HL-60 (cell line): ENCODE measurements at regions not wholly inside any gene's neighbourhood (a gene's known extent, or its start where the extent isn't known, plus 50 kb on each side); places are given as distances from the start of the nearest gene placed in this dataset.

Experiments used
- POLR2AphosphoS5 ChIP-seq: IDR thresholded peaks from 2 replicates; pipeline ENCODE4 v1.6.1; 2012; ENCODE audit warnings: low read depth
- SPI1 ChIP-seq: IDR thresholded peaks from 2 replicates; pipeline ENCODE4 v1.6.1; 2012; ENCODE audit warnings: low read depth, mild to moderate bottlenecking, borderline replicate concordance
- TF ChIP-seq, protein P1 (sequence below): IDR thresholded peaks from one replicate; pipeline ENCODE4 v1.5.1; 2011; ENCODE audit warnings: low read length, control low read depth, inconsistent platforms; ENCODE audit not compliant: insufficient read depth

DNA sequence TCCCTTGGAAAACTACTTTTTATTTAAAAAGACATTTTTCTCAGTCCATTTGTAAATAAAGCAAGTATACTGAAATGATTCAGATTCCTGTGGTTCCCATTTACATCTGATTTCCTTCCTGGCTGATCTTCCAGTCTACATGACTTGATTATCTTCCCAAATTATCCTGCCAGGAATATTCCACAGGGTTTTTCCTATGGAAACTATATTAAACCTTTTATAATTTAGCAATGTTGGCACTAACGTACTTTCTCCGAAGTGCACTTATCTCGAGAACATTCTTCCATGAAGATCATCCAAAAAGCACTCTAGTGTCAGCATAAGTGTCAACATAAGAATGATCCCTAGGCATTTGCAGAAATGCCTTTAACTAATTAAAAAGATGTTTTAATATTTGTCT, 347.7 kb upstream of the KIF2B start:
- TF ChIP-seq, protein P1, sequence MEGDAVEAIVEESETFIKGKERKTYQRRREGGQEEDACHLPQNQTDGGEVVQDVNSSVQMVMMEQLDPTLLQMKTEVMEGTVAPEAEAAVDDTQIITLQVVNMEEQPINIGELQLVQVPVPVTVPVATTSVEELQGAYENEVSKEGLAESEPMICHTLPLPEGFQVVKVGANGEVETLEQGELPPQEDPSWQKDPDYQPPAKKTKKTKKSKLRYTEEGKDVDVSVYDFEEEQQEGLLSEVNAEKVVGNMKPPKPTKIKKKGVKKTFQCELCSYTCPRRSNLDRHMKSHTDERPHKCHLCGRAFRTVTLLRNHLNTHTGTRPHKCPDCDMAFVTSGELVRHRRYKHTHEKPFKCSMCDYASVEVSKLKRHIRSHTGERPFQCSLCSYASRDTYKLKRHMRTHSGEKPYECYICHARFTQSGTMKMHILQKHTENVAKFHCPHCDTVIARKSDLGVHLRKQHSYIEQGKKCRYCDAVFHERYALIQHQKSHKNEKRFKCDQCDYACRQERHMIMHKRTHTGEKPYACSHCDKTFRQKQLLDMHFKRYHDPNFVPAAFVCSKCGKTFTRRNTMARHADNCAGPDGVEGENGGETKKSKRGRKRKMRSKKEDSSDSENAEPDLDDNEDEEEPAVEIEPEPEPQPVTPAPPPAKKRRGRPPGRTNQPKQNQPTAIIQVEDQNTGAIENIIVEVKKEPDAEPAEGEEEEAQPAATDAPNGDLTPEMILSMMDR: no peak
- TF ChIP-seq POLR2AphosphoS5 (no peak), SPI1 (no peak)
